HCT116 (cell line): ENCODE measurements at regions not wholly inside any gene's neighbourhood (a gene's known extent, or its start where the extent isn't known, plus 50 kb on each side); places are given as distances from the start of the nearest gene placed in this dataset.

Source experiments
- ATAC-seq: fragments of 200-7000 bp; cut with Tn5 transposase; 2 replicates; pipeline ENCODE4 v1.9.1; 2020; ENCODE audit warnings: mild to moderate bottlenecking, moderate library complexity
- BruUV-seq: library from RNA; stranded (reverse); fragments of 400-500 nt; replicated peaks from 2 replicates; lab custom pipeline; 2021; lab: Mats Ljungman, UMichigan
- CTCF ChIA-PET: fragments of 300-600 bp; sonication (Branson Sonifier 250); formaldehyde crosslinking; loops from one replicate; lab custom pipeline; 2021; ENCODE audit warnings: antibody characterized with exemption; lab: Charles Lee
- POLR2A ChIA-PET: fragments of 300-600, 350-600 bp; sonication (Branson Sonifier 250); formaldehyde crosslinking; loops from one replicate; lab custom pipeline; 2021; ENCODE audit warnings: antibody characterized with exemption; lab: Charles Lee
- RAD21 ChIA-PET, 2 experiments: fragments of 300-600 bp; sonication (Branson Sonifier 250); formaldehyde crosslinking; loops; one replicate each; lab custom pipeline; 2023; ENCODE audit warnings: low total read pairs in 2 of 2; ENCODE audit not compliant: uncharacterized antibody in 2 of 2, unreplicated experiment in 2 of 2, low non-redundant PET in 1 of 2; lab: Charles Lee
- DNase-seq: peaks from one replicate; pipeline ENCODE4 v3.0.0-alpha.2; 2010; ENCODE audit warnings: low read depth, low spot score
- H2AFZ ChIP-seq: fragments of 200-600 bp; shearing (Covaris generic), sonication (generic); 2 replicates; pipeline ENCODE4 v1.6.1; 2017; ENCODE audit warnings: low read depth, mixed run types, mixed read lengths, antibody characterized with exemption, low read length; ENCODE audit not compliant: poor library complexity, severe bottlenecking
- H3K27ac ChIP-seq: 2 replicates; pipeline ENCODE4 v1.5.1; 2012; ENCODE audit warnings: low read depth, low read length
- H3K27me3 ChIP-seq: fragments of 200-600 bp; sonication (generic); 2 replicates; pipeline ENCODE4 v1.6.1; 2016; ENCODE audit warnings: mixed run types, low read length, mixed read lengths; ENCODE audit not compliant: insufficient read depth
- H3K36me3 ChIP-seq, 2 experiments: fragments of 200-500 bp in 1 of 2; fragments of 200-600 bp in 1 of 2; sonication (Bioruptor generic) in 1 of 2; sonication (generic) in 1 of 2; 2 replicates each; pipeline versions ENCODE4 v1.5.1 to v1.6.1; 2014 to 2016; ENCODE audit warnings: low read length in 2 of 2, inconsistent platforms in 1 of 2, mixed read lengths in 1 of 2, mixed run types in 1 of 2; ENCODE audit not compliant: insufficient read depth in 2 of 2, control insufficient read depth in 1 of 2
- H3K4me1 ChIP-seq, 2 experiments: fragments of 200-600 bp in 1 of 2; sonication (generic) in 1 of 2; 2 replicates each; pipeline versions ENCODE4 v1.5.1 to v1.6.1; 2012 to 2017; ENCODE audit warnings: low read length in 2 of 2, inconsistent platforms in 1 of 2, mild to moderate bottlenecking in 1 of 2, mixed read lengths in 1 of 2, mixed run types in 1 of 2, moderate library complexity in 1 of 2; ENCODE audit not compliant: insufficient read depth in 2 of 2, control insufficient read depth in 1 of 2
- H3K4me2 ChIP-seq: fragments of 200-600 bp; sonication (generic); 2 replicates; pipeline ENCODE4 v1.6.1; 2017; ENCODE audit warnings: mixed run types, low read length, mixed read lengths
- H3K4me3 ChIP-seq, 2 experiments: fragments of 200-600 bp in 1 of 2; sonication (generic) in 1 of 2; replicated peaks in 1 of 2; 2 replicates each; pipeline ENCODE4 v1.5.1; 2011 to 2016; ENCODE audit warnings: low read length in 2 of 2, control low read depth in 1 of 2, low read depth in 1 of 2, mild to moderate bottlenecking in 1 of 2, mixed read lengths in 1 of 2, mixed run types in 1 of 2
- H3K79me2 ChIP-seq: fragments of 200-600 bp; sonication (generic); 2 replicates; pipeline ENCODE4 v1.6.1; 2017; ENCODE audit warnings: mild to moderate bottlenecking, mixed run types, low read length, moderate library complexity, mixed read lengths; ENCODE audit not compliant: insufficient read depth
- H3K9ac ChIP-seq: fragments of 200-600 bp; sonication (generic); 2 replicates; pipeline ENCODE4 v1.6.1; 2016; ENCODE audit warnings: low read length, mixed read lengths
- H3K9me2 ChIP-seq: fragments of 200-600 bp; sonication (generic), shearing (Covaris generic); 2 replicates; pipeline ENCODE4 v1.6.1; 2017; ENCODE audit warnings: mixed run types, mild to moderate bottlenecking, moderate library complexity; ENCODE audit not compliant: insufficient read depth
- H3K9me3 ChIP-seq, 2 experiments: fragments of 200-500 bp in 1 of 2; fragments of 200-600 bp in 1 of 2; sonication (Bioruptor generic) in 1 of 2; sonication (generic) in 1 of 2; 2 replicates each; pipeline ENCODE4 v1.6.1; 2014 to 2017; ENCODE audit warnings: low read length in 2 of 2, mixed read lengths in 2 of 2, inconsistent platforms in 1 of 2, low read depth in 1 of 2, mild to moderate bottlenecking in 1 of 2, mixed run types in 1 of 2, moderate library complexity in 1 of 2; ENCODE audit not compliant: control insufficient read depth in 1 of 2, insufficient read depth in 1 of 2
- H4K20me1 ChIP-seq: fragments of 200-600 bp; sonication (generic), shearing (Covaris generic); 2 replicates; pipeline ENCODE4 v1.6.1; 2017; ENCODE audit warnings: mixed run types, mild to moderate bottlenecking, moderate library complexity; ENCODE audit not compliant: insufficient read depth
- ATF3 ChIP-seq: IDR thresholded peaks from 2 replicates; pipeline ENCODE4 v1.6.1; 2012
- CEBPB ChIP-seq: IDR thresholded peaks from 2 replicates; pipeline ENCODE4 v1.6.1; 2012; ENCODE audit warnings: low read depth
- EZH2 ChIP-seq: fragments of 200-600 bp; sonication (generic); IDR thresholded peaks from 2 replicates; pipeline ENCODE4 v1.6.1; 2017; ENCODE audit warnings: antibody characterized with exemption, mixed run types
- EZH2phosphoT487 ChIP-seq: fragments of 200-600 bp; IDR thresholded peaks from 2 replicates; pipeline ENCODE4 v1.6.1; 2018; ENCODE audit warnings: antibody characterized with exemption, borderline replicate concordance
- JUND ChIP-seq: IDR thresholded peaks from 2 replicates; pipeline ENCODE4 v1.6.1; 2012
- POLR2AphosphoS5 ChIP-seq: IDR thresholded peaks from 2 replicates; pipeline ENCODE4 v1.6.1; 2011; ENCODE audit warnings: mild to moderate bottlenecking, low read depth, low read length, moderate library complexity
- RAD21 ChIP-seq: IDR thresholded peaks from 2 replicates; pipeline ENCODE4 v1.6.1; 2012; ENCODE audit warnings: low read depth, mild to moderate bottlenecking
- REST ChIP-seq: IDR thresholded peaks from 2 replicates; pipeline ENCODE4 v1.6.1; 2012; ENCODE audit warnings: low read depth
- SRF ChIP-seq: IDR thresholded peaks from 2 replicates; pipeline ENCODE4 v1.6.1; 2012; ENCODE audit warnings: low read depth
- YY1 ChIP-seq: IDR thresholded peaks from 2 replicates; pipeline ENCODE4 v1.6.1; 2011; ENCODE audit warnings: low read length, low read depth, moderate library complexity, mild to moderate bottlenecking; ENCODE audit not compliant: insufficient replicate concordance; ENCODE audit errors: extremely low read depth
- ZBTB33 ChIP-seq: IDR thresholded peaks from 2 replicates; pipeline ENCODE4 v1.6.1; 2011; ENCODE audit warnings: mild to moderate bottlenecking, low read length, moderate library complexity; ENCODE audit not compliant: insufficient replicate concordance; ENCODE audit errors: extremely low read depth
- ZNF274 ChIP-seq: fragments of 200-500 bp; sonication (Bioruptor generic); IDR thresholded peaks from 2 replicates; pipeline ENCODE4 v1.6.1; 2014; ENCODE audit warnings: mild to moderate bottlenecking, low read depth, low read length, inconsistent platforms
- intact Hi-C: fragments of 100-400 bp; cut with micrococcal nuclease; formaldehyde crosslinking; loops from 2 replicates; pipeline ENCODE4 v1.10.0; 2022

- no peak for ATAC-seq
- H2AFZ ChIP-seq, result peak overlapping the region; percentile 42
- POLR2A ChIA-PET, result no interaction called here
Observed at GRCh38 chr5:101679816-101680215, 616.3 kb downstream of the SLCO4C1 start.

More at GRCh38 chr5:101679816-101680215, 616.3 kb downstream of the SLCO4C1 start:
- H3K79me2 ChIP-seq, result no peaks in the 10 kb centered on the region
- H3K4me3 ChIP-seq, result no peak overlapping the region
- H3K27ac ChIP-seq, result no peak overlapping the region
- ChIA-PET CTCF (no interaction called here), RAD21 (no interaction called here)
- no peaks in the 10 kb centered on the region for H3K27me3 ChIP-seq
- no peak for TF ChIP-seq POLR2AphosphoS5
- TF ChIP-seq ATF3, result no peak
- no peak for TF ChIP-seq EZH2
- TF ChIP-seq SRF, result no peak
- TF ChIP-seq RAD21, result no peak
- no peak for TF ChIP-seq YY1
- TF ChIP-seq ZBTB33, result no peak
- TF ChIP-seq EZH2phosphoT487, result no peak
- TF ChIP-seq ZNF274, result no peak
- TF ChIP-seq JUND, result no peak
- no peak for TF ChIP-seq CEBPB
- TF ChIP-seq REST, result no peak
- no peaks in the 10 kb centered on the region for H3K9me3 ChIP-seq
- H3K36me3 ChIP-seq, result no peaks in the 10 kb centered on the region
- no peak overlapping the region for H3K9ac ChIP-seq
- H3K4me2 ChIP-seq, result no peak overlapping the region
- BruUV-seq, result no TSS peak
- H3K4me1 ChIP-seq, result peaks cover 0 to 5% of the 10 kb centered on the region in 2 experiments; a peak in 1 of 4 replicates
- no peaks in the 10 kb centered on the region for H3K9me2 ChIP-seq
- intact Hi-C loops, result loop anchor here (5.0 kb wide), 2 partner anchors 903 to 1203 kb away; no protein-coding TSS in a partner anchor
- DNase-seq, result no peak
- no peaks in the 10 kb centered on the region for H4K20me1 ChIP-seq
